B cell (primary cell): ENCODE measurements at regions not wholly inside any gene's neighbourhood (a gene's known extent, or its start where the extent isn't known, plus 50 kb on each side); places are given as distances from the start of the nearest gene placed in this dataset.

Experiments used
- ATAC-seq: fragments of 200-7000 bp; cut with Tn5 transposase; one replicate; pipeline ENCODE4 v1.10.0; 2021; ENCODE audit warnings: low read depth, mild to moderate bottlenecking, moderate number of reproducible peaks, moderate library complexity
- CTCF ChIA-PET: fragments of 350-600 bp; sonication (Branson Sonifier 250); formaldehyde crosslinking; loops from one replicate; lab custom pipeline; 2021; ENCODE audit warnings: antibody characterized with exemption, inconsistent platforms; lab: Charles Lee
- POLR2A ChIA-PET: fragments of 350-600 bp; sonication (Branson Sonifier 250); formaldehyde crosslinking; loops from one replicate; lab custom pipeline; 2021; ENCODE audit warnings: antibody characterized with exemption; lab: Charles Lee
- DNase-seq: peaks from one replicate; pipeline ENCODE4 v3.0.0; 2013
- H2AFZ ChIP-seq: 2 replicates; pipeline ENCODE4 v1.6.1; 2012; ENCODE audit warnings: mild to moderate bottlenecking, low read depth, low read length; ENCODE audit not compliant: insufficient read depth, poor library complexity, severe bottlenecking
- H3K27ac ChIP-seq, 2 donors: 1 replicate in 1 of 2; 2 replicates in 1 of 2; pipeline ENCODE4 v1.5.1; 2012 to 2013; ENCODE audit warnings: low read length in 2 of 2, mild to moderate bottlenecking in 2 of 2, moderate library complexity in 1 of 2
- H3K27me3 ChIP-seq, 4 experiments: fragments of 200-600 bp in 1 of 4; sonication (generic) in 1 of 4; replicated peaks in 1 of 4; 1 replicate in 2 of 4; 2 replicates in 2 of 4; pipeline versions ENCODE4 v1.6.1 to v1.7.0; 2013 to 2016; ENCODE audit warnings: low read length in 3 of 4, mild to moderate bottlenecking in 2 of 4, mixed read lengths in 1 of 4, moderate library complexity in 1 of 4; ENCODE audit not compliant: insufficient read depth in 4 of 4, control insufficient read depth in 3 of 4; ENCODE audit errors: control extremely low read depth in 1 of 4
- H3K36me3 ChIP-seq, 2 experiments: replicated peaks in 1 of 2; 1 replicate in 1 of 2; 2 replicates in 1 of 2; pipeline versions ENCODE4 v1.6.1 to v1.7.1; 2013; ENCODE audit warnings: low read length in 1 of 2; ENCODE audit not compliant: insufficient read depth in 2 of 2, control insufficient read depth in 1 of 2; ENCODE audit errors: control extremely low read depth in 1 of 2, extremely low read depth in 1 of 2
- H3K4me1 ChIP-seq, 2 donors: fragments of 200-600 bp in 1 of 2; sonication (generic) in 1 of 2; 1 replicate in 1 of 2; 2 replicates in 1 of 2; pipeline versions ENCODE4 v1.5.1 to v1.6.1; 2013 to 2017; ENCODE audit warnings: low read length in 2 of 2; ENCODE audit not compliant: control insufficient read depth in 2 of 2, insufficient read depth in 2 of 2
- H3K4me2 ChIP-seq: replicated peaks from 2 replicates; pipeline ENCODE3; 2012; ENCODE audit warnings: mild to moderate bottlenecking, low read depth, low read length; ENCODE audit not compliant: poor library complexity, severe bottlenecking
- H3K4me3 ChIP-seq, 5 experiments: fragments of 200-600 bp in 1 of 5; sonication (generic) in 1 of 5; 1 replicate in 3 of 5; 2 replicates in 2 of 5; pipeline versions ENCODE4 v1.5.1 to v1.7.0; 2011 to 2016; ENCODE audit warnings: low read length in 4 of 5, mild to moderate bottlenecking in 4 of 5, low read depth in 2 of 5, control low read depth in 1 of 5, moderate library complexity in 1 of 5; ENCODE audit not compliant: insufficient read depth in 1 of 5; ENCODE audit errors: control extremely low read depth in 1 of 5, extremely low read depth in 1 of 5
- H3K79me2 ChIP-seq: fragments of 200-600 bp; sonication (generic); one replicate; pipeline ENCODE4 v1.6.0; 2016; ENCODE audit warnings: low read length; ENCODE audit not compliant: control insufficient read depth, insufficient read depth
- H3K9ac ChIP-seq: fragments of 200-600 bp; sonication (generic); 2 replicates; pipeline ENCODE4 v1.6.1; 2017; ENCODE audit warnings: mild to moderate bottlenecking, low read length, moderate library complexity
- H3K9me3 ChIP-seq, 3 donors: one replicate each; pipeline versions ENCODE4 v1.6.1 to v1.7.1; 2013; ENCODE audit warnings: low read length in 2 of 3; ENCODE audit not compliant: control insufficient read depth in 2 of 3, insufficient read depth in 1 of 3; ENCODE audit errors: control extremely low read depth in 1 of 3
- H4K20me1 ChIP-seq: 2 replicates; pipeline ENCODE4 v1.6.0; 2012; ENCODE audit warnings: mild to moderate bottlenecking, low read length; ENCODE audit not compliant: insufficient read depth, control insufficient read depth, poor library complexity, severe bottlenecking
- H3K27ac Mint-ChIP-seq: one replicate; pipeline ENCODE4 v1.8.0; 2021; ENCODE audit warnings: mixed read lengths
- H3K27me3 Mint-ChIP-seq: one replicate; pipeline ENCODE4 v1.8.0; 2021; ENCODE audit warnings: mixed read lengths
- H3K4me1 Mint-ChIP-seq: one replicate; pipeline ENCODE4 v1.8.0; 2021; ENCODE audit warnings: mixed read lengths
- H3K4me3 Mint-ChIP-seq: one replicate; pipeline ENCODE4 v1.8.0; 2021; ENCODE audit warnings: mixed read lengths
- H3K9me3 Mint-ChIP-seq: one replicate; pipeline ENCODE4 v1.8.0; 2022; ENCODE audit warnings: mixed read lengths; ENCODE audit not compliant: insufficient read depth
- CTCF ChIP-seq: fragments of 200-600 bp; IDR thresholded peaks from one replicate; pipeline ENCODE4 v1.8.0; 2022; ENCODE audit warnings: antibody characterized with exemption, mild to moderate bottlenecking
- EZH2 ChIP-seq: IDR thresholded peaks from 2 replicates; pipeline ENCODE4 v1.6.1; 2012; ENCODE audit warnings: borderline replicate concordance, low read depth, mild to moderate bottlenecking, moderate library complexity, low read length; ENCODE audit not compliant: insufficient read depth, poor library complexity, severe bottlenecking
- WGBS: methylation state at CpG from one replicate; pipeline ENCODE4 v1.1.5; 2013; ENCODE audit warnings: missing lambda C conversion rate; ENCODE audit not compliant: insufficient coverage; 5-methylcytosine and 5-hydroxymethylcytosine counted together
- intact Hi-C: fragments of 100-400 bp; cut with micrococcal nuclease; formaldehyde crosslinking; loops from one replicate; pipeline ENCODE4 v1.10.0; 2022

GRCh38 chr4:180558427-180558826, 1684.8 kb upstream of the TENM3 start:
- Mint-ChIP-seq H3K4me3 (no peak overlapping the region), H3K4me1 (no peaks in the 10 kb centered on the region), H3K27ac (no peak overlapping the region), H3K27me3 (no peaks in the 10 kb centered on the region), H3K9me3 (no peaks in the 10 kb centered on the region)
- Histone ChIP-seq H3K9ac (no peak overlapping the region), H3K9me3 (no peaks in the 10 kb centered on the region), H3K36me3 (no peaks in the 10 kb centered on the region), H4K20me1 (no peaks in the 10 kb centered on the region), H3K4me2 (no peak overlapping the region), H3K4me3 (no peak overlapping the region), H3K27ac (no peak overlapping the region), H3K4me1 (no peaks in the 10 kb centered on the region), H2AFZ (no peak overlapping the region), H3K79me2 (no peaks in the 10 kb centered on the region), H3K27me3 (no peaks in the 10 kb centered on the region)
- CTCF ChIA-PET, result no interaction called here
- intact Hi-C loops, result no loop called here
- ATAC-seq (no peak), DNase-seq (no peak)
- 84% methylated on average over 3 of the region's 7 CpGs for WGBS
- POLR2A ChIA-PET, result no interaction called here
- TF ChIP-seq CTCF, result no peak
- TF ChIP-seq EZH2, result no peak

GRCh38 chr4:180560896-180561295, 1682.3 kb upstream of the TENM3 start:
- Histone ChIP-seq H3K79me2 (no peaks in the 10 kb centered on the region), H4K20me1 (no peaks in the 10 kb centered on the region), H3K4me3 (no peak overlapping the region), H3K9ac (no peak overlapping the region), H3K4me2 (no peak overlapping the region), H3K27me3 (no peaks in the 10 kb centered on the region), H3K4me1 (no peaks in the 10 kb centered on the region), H3K9me3 (peaks cover 0 to 6% (median 0%) of the 10 kb centered on the region in 3 donors), H3K36me3 (no peaks in the 10 kb centered on the region), H2AFZ (no peak overlapping the region), H3K27ac (no peak overlapping the region)
- ChIA-PET POLR2A (no interaction called here), CTCF (no interaction called here)
- Mint-ChIP-seq H3K4me3 (no peak overlapping the region), H3K4me1 (no peaks in the 10 kb centered on the region), H3K9me3 (no peaks in the 10 kb centered on the region), H3K27ac (no peak overlapping the region), H3K27me3 (no peaks in the 10 kb centered on the region)
- WGBS, result no CpG with 5 or more reads among the region's 2 CpGs
- TF ChIP-seq EZH2 (no peak), CTCF (no peak)
- intact Hi-C loops, result no loop called here
- DNase-seq (no peak), ATAC-seq (no peak)
